GM12878 (cell line): ENCODE measurements at regions not wholly inside any gene's neighbourhood (a gene's known extent, or its start where the extent isn't known, plus 50 kb on each side); places are given as distances from the start of the nearest gene placed in this dataset.

Experiments used
- ATAC-seq: fragments of 200-7000 bp; cut with Tn5 transposase; 3 replicates; pipeline ENCODE4 v1.9.1; 2020; ENCODE audit warnings: mild to moderate bottlenecking, moderate library complexity
- BruUV-seq: library from RNA; stranded (reverse); fragments of 400-500 nt; replicated peaks from 2 replicates; lab custom pipeline; 2021; lab: Mats Ljungman, UMichigan
- CTCF ChIA-PET: fragments of 300-600 bp; sonication (Branson Sonifier 250); formaldehyde crosslinking; extraction: SDS; loops from one replicate; lab custom pipeline; 2021; ENCODE audit warnings: inconsistent platforms; lab: Yijun Ruan, JAX
- POLR2A ChIA-PET: fragments of 350-600 bp; formaldehyde crosslinking; extraction: SDS; loops from one replicate; lab custom pipeline; 2021; ENCODE audit warnings: inconsistent platforms; lab: Charles Lee
- RAD21 ChIA-PET: fragments of 300-600 bp; sonication (Branson Sonifier 250); formaldehyde crosslinking; loops from one replicate; lab custom pipeline; 2023; ENCODE audit warnings: antibody characterized with exemption; ENCODE audit not compliant: unreplicated experiment; lab: Charles Lee
- SMC1A ChIA-PET: fragments of 300-600 bp; sonication (Branson Sonifier 250); formaldehyde crosslinking; loops from one replicate; lab custom pipeline; 2023; ENCODE audit not compliant: unreplicated experiment, uncharacterized antibody; lab: Charles Lee
- DNase-seq: peaks from one replicate; pipeline ENCODE4 v3.0.0-alpha.2; 2011; ENCODE audit warnings: low read depth, low spot score
- FAIRE-seq: peaks from 3 replicates; lab custom pipeline; 2011; peaks lifted over from hg19 to GRCh38; lab: Jason Lieb, UNC
- H2AFZ ChIP-seq: 2 replicates; pipeline ENCODE4 v1.6.0; 2011; ENCODE audit warnings: low read depth, low read length, control low read depth; ENCODE audit not compliant: control insufficient read depth
- H3K27ac ChIP-seq: 2 replicates; pipeline ENCODE4 v1.5.1; 2011; ENCODE audit warnings: control low read depth; ENCODE audit not compliant: control insufficient read depth, insufficient read depth
- H3K27me3 ChIP-seq, 2 experiments: replicated peaks in 1 of 2; 2 replicates each; pipeline versions ENCODE4 v1.6.0 to v1.6.1; 2011; ENCODE audit warnings: low read length in 1 of 2; ENCODE audit not compliant: control insufficient read depth in 2 of 2, insufficient read depth in 2 of 2
- H3K36me3 ChIP-seq, 2 experiments: 2 replicates each; pipeline ENCODE4 v1.5.1; 2011; ENCODE audit warnings: low read length in 1 of 2; ENCODE audit not compliant: control insufficient read depth in 2 of 2, insufficient read depth in 2 of 2
- H3K4me1 ChIP-seq: 2 replicates; pipeline ENCODE4 v1.6.1; 2011; ENCODE audit warnings: mild to moderate bottlenecking, low read length, moderate library complexity, mixed read lengths; ENCODE audit not compliant: control insufficient read depth, insufficient read depth
- H3K4me2 ChIP-seq: 2 replicates; pipeline ENCODE4 v1.6.0; 2011; ENCODE audit warnings: control low read depth; ENCODE audit not compliant: control insufficient read depth, insufficient read depth
- H3K4me3 ChIP-seq: fragments of 200-600 bp; sonication (generic); 2 replicates; pipeline ENCODE4 v1.5.1; 2016
- H3K79me2 ChIP-seq: 2 replicates; pipeline ENCODE4 v1.6.0; 2011; ENCODE audit warnings: low read length; ENCODE audit not compliant: control insufficient read depth, insufficient read depth
- H3K9ac ChIP-seq: 2 replicates; pipeline ENCODE4 v1.8.0; 2011; ENCODE audit warnings: low read length, control low read depth, mixed read lengths; ENCODE audit not compliant: control insufficient read depth, insufficient read depth
- H3K9me3 ChIP-seq: replicated peaks from 3 replicates; pipeline ENCODE4 v1.5.1; 2011; ENCODE audit warnings: mild to moderate bottlenecking, low read length; ENCODE audit not compliant: control insufficient read depth, insufficient read depth
- H4K20me1 ChIP-seq: 2 replicates; pipeline ENCODE4 v1.6.0; 2011; ENCODE audit not compliant: control insufficient read depth, insufficient read depth
- CHD4 ChIP-seq: fragments of 200-600 bp; sonication (generic); IDR thresholded peaks from 2 replicates; pipeline ENCODE4 v1.6.1; 2016; ENCODE audit warnings: mild to moderate bottlenecking
- CREB1 ChIP-seq: IDR thresholded peaks from 2 replicates; pipeline ENCODE4 v1.6.1; 2012; ENCODE audit warnings: low read depth, mild to moderate bottlenecking, inconsistent platforms
- DPF2 ChIP-seq: fragments of 450-650 bp; IDR thresholded peaks from 2 replicates; pipeline ENCODE4 v1.6.1; 2017; ENCODE audit warnings: mild to moderate bottlenecking
- HCFC1 ChIP-seq: fragments of 150-350 bp; IDR thresholded peaks from 2 replicates; pipeline ENCODE4 v1.6.1; 2014; ENCODE audit warnings: low read length
- HDGF ChIP-seq: fragments of 450-650 bp; IDR thresholded peaks from 2 replicates; pipeline ENCODE4 v1.6.1; 2016; ENCODE audit warnings: antibody characterized with exemption
- IRF4 ChIP-seq: IDR thresholded peaks from 2 replicates; pipeline ENCODE4 v1.6.1; 2011; ENCODE audit warnings: low read depth, low read length
- KDM1A ChIP-seq: fragments of 200-600 bp; sonication (generic); IDR thresholded peaks from 2 replicates; pipeline ENCODE4 v1.6.1; 2016; ENCODE audit warnings: borderline replicate concordance
- PKNOX1 ChIP-seq: fragments of 450-650 bp; IDR thresholded peaks from 2 replicates; pipeline ENCODE4 v1.6.1; 2016; ENCODE audit warnings: mild to moderate bottlenecking
- PML ChIP-seq: IDR thresholded peaks from 2 replicates; pipeline ENCODE4 v1.6.1; 2012; ENCODE audit warnings: low read length, inconsistent platforms
- PRDM15 ChIP-seq: fragments of 450-650 bp; formaldehyde crosslinking; IDR thresholded peaks from 2 replicates; pipeline ENCODE4 v1.4.0; 2020; ENCODE audit warnings: mild to moderate bottlenecking, moderate library complexity
- RAD51 ChIP-seq: fragments of 450-650 bp; IDR thresholded peaks from 2 replicates; pipeline ENCODE4 v1.6.1; 2016; ENCODE audit warnings: moderate library complexity, mild to moderate bottlenecking, inconsistent platforms
- SMARCA5 ChIP-seq: fragments of 450-650 bp; IDR thresholded peaks from 2 replicates; pipeline ENCODE4 v1.6.1; 2017; ENCODE audit warnings: mild to moderate bottlenecking
- SMC3 ChIP-seq: IDR thresholded peaks from 2 replicates; pipeline ENCODE4 v1.6.1; 2011; ENCODE audit warnings: low read length, improper control_type of control experiment, borderline replicate concordance
- TCF12 ChIP-seq: IDR thresholded peaks from 2 replicates; pipeline ENCODE4 v1.6.1; 2011; ENCODE audit warnings: low read depth, mild to moderate bottlenecking, low read length
- ZNF24 ChIP-seq: fragments of 450-650 bp; IDR thresholded peaks from 2 replicates; pipeline ENCODE4 v1.6.1; 2017; ENCODE audit warnings: antibody characterized with exemption, mild to moderate bottlenecking
- WGBS: methylation state at CpG from one replicate; pipeline ENCODE4 v1.1.6; 2016; ENCODE audit warnings: low lambda C conversion rate; ENCODE audit not compliant: insufficient replicate concordance, insufficient coverage; ENCODE audit errors: missing lambda C conversion rate; 5-methylcytosine and 5-hydroxymethylcytosine counted together
- in situ Hi-C: fragments of 300-500 bp; cut with MboI; formaldehyde crosslinking; loops from 9 replicates; pipeline ENCODE4 v1.14.3; 2018; ENCODE audit warnings: mixed read lengths
- intact Hi-C: fragments of 100-400 bp; cut with micrococcal nuclease; formaldehyde crosslinking; loops from one replicate; pipeline ENCODE4 v1.14.2; 2022; ENCODE audit not compliant: unreplicated experiment
- TF ChIP-seq, protein P1 (sequence below): IDR thresholded peaks from 2 replicates; pipeline ENCODE4 v1.6.1; 2012; ENCODE audit warnings: low read depth, low read length, improper control_type of control experiment
- TF ChIP-seq, protein P2 (sequence below): fragments of 450-650 bp; formaldehyde crosslinking; IDR thresholded peaks from 2 replicates; pipeline ENCODE4 v1.5.0; 2022; ENCODE audit warnings: mild to moderate bottlenecking, missing genetic modification characterization
- TF ChIP-seq, protein P3 (sequence below): IDR thresholded peaks from 2 replicates; pipeline ENCODE4 v1.6.1; 2012; ENCODE audit warnings: low read length, inconsistent platforms

DNA sequence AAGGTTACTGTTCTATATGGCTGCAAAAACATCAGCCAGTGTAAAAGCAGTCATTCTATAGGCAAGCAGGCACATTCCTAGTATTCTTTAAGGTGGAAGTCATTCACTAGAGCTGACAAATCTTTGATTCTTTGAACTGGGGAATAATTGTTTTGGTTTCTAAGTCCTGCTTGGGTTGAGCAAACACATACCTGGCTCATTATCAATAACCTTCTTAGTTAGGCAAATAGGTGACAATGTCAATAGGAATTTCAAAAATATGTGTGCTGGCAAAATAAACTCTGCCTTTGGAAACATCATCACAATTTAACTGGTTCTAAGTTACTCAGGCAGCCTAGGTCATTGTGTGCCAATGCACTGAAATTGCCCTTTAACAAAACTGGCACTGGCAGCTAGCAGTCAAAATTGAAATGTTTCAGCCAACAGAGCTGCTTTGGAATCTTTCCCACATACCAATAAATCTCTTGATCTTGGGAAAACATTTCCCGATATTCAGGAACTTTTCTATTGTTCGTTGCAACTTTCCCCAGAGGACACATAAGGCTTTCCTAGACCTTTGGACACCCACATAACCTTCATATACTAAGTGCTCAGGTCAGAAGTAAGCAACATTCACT is 402.0 kb upstream of the MMADHC start:
- 7% methylated on average over 2 of the region's 2 CpGs for WGBS
- FAIRE-seq: no peak
- RAD21 ChIA-PET: no interaction called here
- Histone ChIP-seq H3K4me3 (no peak overlapping the region), H3K4me1 (no peaks in the 10 kb centered on the region), H3K79me2 (no peaks in the 10 kb centered on the region), H3K36me3 (no peaks in the 10 kb centered on the region), H3K9me3 (no peaks in the 10 kb centered on the region), H3K27me3 (no peaks in the 10 kb centered on the region), H3K4me2 (no peak overlapping the region), H2AFZ (no peak overlapping the region), H4K20me1 (no peaks in the 10 kb centered on the region), H3K27ac (no peak overlapping the region), H3K9ac (no peak overlapping the region)
- intact Hi-C loops: no loop called here
- in situ Hi-C loops: no loop called here
- CTCF ChIA-PET: no interaction called here
- SMC1A ChIA-PET: no interaction called here
- TF ChIP-seq IRF4: no peak
- no peak for TF ChIP-seq DPF2
- TF ChIP-seq, protein P1, sequence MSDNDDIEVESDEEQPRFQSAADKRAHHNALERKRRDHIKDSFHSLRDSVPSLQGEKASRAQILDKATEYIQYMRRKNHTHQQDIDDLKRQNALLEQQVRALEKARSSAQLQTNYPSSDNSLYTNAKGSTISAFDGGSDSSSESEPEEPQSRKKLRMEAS: no peak
- no peak for TF ChIP-seq CREB1
- TF ChIP-seq PKNOX1: no peak
- TF ChIP-seq SMC3: no peak
- no peak for TF ChIP-seq HCFC1
- TF ChIP-seq PRDM15 (CRISPR knock-in tag): no peak
- no peak for TF ChIP-seq SMARCA5
- TF ChIP-seq HDGF: no peak
- TF ChIP-seq ZNF24: no peak
- no peak for TF ChIP-seq CHD4
- no peak for TF ChIP-seq PML
- TF ChIP-seq TCF12: no peak
- no peak for TF ChIP-seq KDM1A
- TF ChIP-seq, protein P2, sequence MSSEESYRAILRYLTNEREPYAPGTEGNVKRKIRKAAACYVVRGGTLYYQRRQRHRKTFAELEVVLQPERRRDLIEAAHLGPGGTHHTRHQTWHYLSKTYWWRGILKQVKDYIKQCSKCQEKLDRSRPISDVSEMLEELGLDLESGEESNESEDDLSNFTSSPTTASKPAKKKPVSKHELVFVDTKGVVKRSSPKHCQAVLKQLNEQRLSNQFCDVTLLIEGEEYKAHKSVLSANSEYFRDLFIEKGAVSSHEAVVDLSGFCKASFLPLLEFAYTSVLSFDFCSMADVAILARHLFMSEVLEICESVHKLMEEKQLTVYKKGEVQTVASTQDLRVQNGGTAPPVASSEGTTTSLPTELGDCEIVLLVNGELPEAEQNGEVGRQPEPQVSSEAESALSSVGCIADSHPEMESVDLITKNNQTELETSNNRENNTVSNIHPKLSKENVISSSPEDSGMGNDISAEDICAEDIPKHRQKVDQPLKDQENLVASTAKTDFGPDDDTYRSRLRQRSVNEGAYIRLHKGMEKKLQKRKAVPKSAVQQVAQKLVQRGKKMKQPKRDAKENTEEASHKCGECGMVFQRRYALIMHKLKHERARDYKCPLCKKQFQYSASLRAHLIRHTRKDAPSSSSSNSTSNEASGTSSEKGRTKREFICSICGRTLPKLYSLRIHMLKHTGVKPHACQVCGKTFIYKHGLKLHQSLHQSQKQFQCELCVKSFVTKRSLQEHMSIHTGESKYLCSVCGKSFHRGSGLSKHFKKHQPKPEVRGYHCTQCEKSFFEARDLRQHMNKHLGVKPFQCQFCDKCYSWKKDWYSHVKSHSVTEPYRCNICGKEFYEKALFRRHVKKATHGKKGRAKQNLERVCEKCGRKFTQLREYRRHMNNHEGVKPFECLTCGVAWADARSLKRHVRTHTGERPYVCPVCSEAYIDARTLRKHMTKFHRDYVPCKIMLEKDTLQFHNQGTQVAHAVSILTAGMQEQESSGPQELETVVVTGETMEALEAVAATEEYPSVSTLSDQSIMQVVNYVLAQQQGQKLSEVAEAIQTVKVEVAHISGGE (CRISPR knock-in tag): no peak
- TF ChIP-seq, protein P3, sequence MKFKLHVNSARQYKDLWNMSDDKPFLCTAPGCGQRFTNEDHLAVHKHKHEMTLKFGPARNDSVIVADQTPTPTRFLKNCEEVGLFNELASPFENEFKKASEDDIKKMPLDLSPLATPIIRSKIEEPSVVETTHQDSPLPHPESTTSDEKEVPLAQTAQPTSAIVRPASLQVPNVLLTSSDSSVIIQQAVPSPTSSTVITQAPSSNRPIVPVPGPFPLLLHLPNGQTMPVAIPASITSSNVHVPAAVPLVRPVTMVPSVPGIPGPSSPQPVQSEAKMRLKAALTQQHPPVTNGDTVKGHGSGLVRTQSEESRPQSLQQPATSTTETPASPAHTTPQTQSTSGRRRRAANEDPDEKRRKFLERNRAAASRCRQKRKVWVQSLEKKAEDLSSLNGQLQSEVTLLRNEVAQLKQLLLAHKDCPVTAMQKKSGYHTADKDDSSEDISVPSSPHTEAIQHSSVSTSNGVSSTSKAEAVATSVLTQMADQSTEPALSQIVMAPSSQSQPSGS: no peak
- no peak for TF ChIP-seq RAD51
- no TSS peak for BruUV-seq
- POLR2A ChIA-PET: no interaction called here
- no peak for ATAC-seq
- no peak for DNase-seq
